HEK293 (cell line): ENCODE measurements at regions not wholly inside any gene's neighbourhood (a gene's known extent, or its start where the extent isn't known, plus 50 kb on each side); places are given as distances from the start of the nearest gene placed in this dataset.

Source experiments
- FEZF1 ChIP-seq: fragments of 450-650 bp; formaldehyde crosslinking; IDR thresholded peaks from 2 replicates; pipeline ENCODE4 v1.5.1; 2016; ENCODE audit warnings: missing biosample characterization, missing genetic modification characterization
- GLI2 ChIP-seq: fragments of 450-650 bp; formaldehyde crosslinking; IDR thresholded peaks from 2 replicates; pipeline ENCODE4; 2017; ENCODE audit warnings: missing biosample characterization, missing genetic modification characterization, low read depth, borderline replicate concordance
- KLF16 ChIP-seq: fragments of 450-650 bp; formaldehyde crosslinking; IDR thresholded peaks from 2 replicates; pipeline ENCODE4 v1.5.1; 2017; ENCODE audit warnings: missing biosample characterization, missing genetic modification characterization
- RBAK ChIP-seq: fragments of 450-650 bp; formaldehyde crosslinking; IDR thresholded peaks from 2 replicates; pipeline ENCODE4 v1.5.1; 2016; ENCODE audit warnings: missing biosample characterization, missing genetic modification characterization
- REPIN1 ChIP-seq: fragments of 450-650 bp; formaldehyde crosslinking; IDR thresholded peaks from 2 replicates; pipeline ENCODE4 v1.5.1; 2017; ENCODE audit warnings: missing biosample characterization, missing genetic modification characterization, low read depth
- YY1 ChIP-seq: fragments of 450-650 bp; formaldehyde crosslinking; IDR thresholded peaks from 2 replicates; pipeline ENCODE4 v1.5.1; 2018; ENCODE audit warnings: missing biosample characterization, missing genetic modification characterization
- ZNF133 ChIP-seq: fragments of 450-650 bp; formaldehyde crosslinking; IDR thresholded peaks from 2 replicates; pipeline ENCODE4 v1.5.1; 2016; ENCODE audit warnings: missing biosample characterization, missing genetic modification characterization
- ZNF623 ChIP-seq: fragments of 450-650 bp; formaldehyde crosslinking; IDR thresholded peaks from 2 replicates; pipeline ENCODE4 v1.5.1; 2016; ENCODE audit warnings: missing biosample characterization, missing genetic modification characterization
- ZNF747 ChIP-seq: fragments of 450-650 bp; formaldehyde crosslinking; IDR thresholded peaks from 2 replicates; pipeline ENCODE4 v1.5.1; 2016; ENCODE audit warnings: missing biosample characterization, missing genetic modification characterization
- ZNF768 ChIP-seq: fragments of 450-650 bp; formaldehyde crosslinking; IDR thresholded peaks from 2 replicates; pipeline ENCODE4 v1.5.1; 2018; ENCODE audit warnings: missing biosample characterization, mild to moderate bottlenecking, missing genetic modification characterization
- TF ChIP-seq, protein P1 (sequence below): fragments of 450-650 bp; IDR thresholded peaks from 2 replicates; pipeline ENCODE4 v1.5.1; 2018; ENCODE audit warnings: missing biosample characterization, mild to moderate bottlenecking, missing genetic modification characterization
- TF ChIP-seq, protein P2 (sequence below): fragments of 450-650 bp; formaldehyde crosslinking; IDR thresholded peaks from 2 replicates; pipeline ENCODE4 v1.5.1; 2016; ENCODE audit warnings: missing biosample characterization, missing genetic modification characterization, borderline replicate concordance
- TF ChIP-seq, protein P3 (sequence below): fragments of 450-650 bp; formaldehyde crosslinking; IDR thresholded peaks from 2 replicates; pipeline ENCODE4 v1.5.1; 2016; ENCODE audit warnings: missing biosample characterization, missing genetic modification characterization, low read depth
- TF ChIP-seq, protein P4 (sequence below): fragments of 450-650 bp; formaldehyde crosslinking; IDR thresholded peaks from 2 replicates; pipeline ENCODE4 v1.5.1; 2016; ENCODE audit warnings: missing biosample characterization, missing genetic modification characterization

DNA sequence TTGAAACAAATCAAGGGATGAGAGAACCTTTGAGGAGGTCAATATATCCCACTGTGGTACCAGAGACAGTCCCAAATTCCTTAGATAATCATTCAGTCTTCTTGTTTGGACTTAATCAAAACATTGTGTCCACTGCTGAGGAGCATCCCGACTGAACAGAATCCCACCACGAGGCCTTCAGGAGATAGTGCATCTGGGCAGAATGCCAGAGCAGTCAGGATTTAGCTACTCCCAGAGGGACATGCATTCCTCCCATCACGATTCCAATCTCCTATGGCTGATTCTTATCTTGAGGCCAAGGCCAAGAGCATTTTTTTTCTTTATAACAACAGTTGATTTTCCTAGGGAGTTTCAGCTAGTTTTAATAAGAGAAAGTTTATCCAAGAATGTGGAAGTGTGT lies 87.4 kb upstream of the COX10 start:
- TF ChIP-seq, protein P1, sequence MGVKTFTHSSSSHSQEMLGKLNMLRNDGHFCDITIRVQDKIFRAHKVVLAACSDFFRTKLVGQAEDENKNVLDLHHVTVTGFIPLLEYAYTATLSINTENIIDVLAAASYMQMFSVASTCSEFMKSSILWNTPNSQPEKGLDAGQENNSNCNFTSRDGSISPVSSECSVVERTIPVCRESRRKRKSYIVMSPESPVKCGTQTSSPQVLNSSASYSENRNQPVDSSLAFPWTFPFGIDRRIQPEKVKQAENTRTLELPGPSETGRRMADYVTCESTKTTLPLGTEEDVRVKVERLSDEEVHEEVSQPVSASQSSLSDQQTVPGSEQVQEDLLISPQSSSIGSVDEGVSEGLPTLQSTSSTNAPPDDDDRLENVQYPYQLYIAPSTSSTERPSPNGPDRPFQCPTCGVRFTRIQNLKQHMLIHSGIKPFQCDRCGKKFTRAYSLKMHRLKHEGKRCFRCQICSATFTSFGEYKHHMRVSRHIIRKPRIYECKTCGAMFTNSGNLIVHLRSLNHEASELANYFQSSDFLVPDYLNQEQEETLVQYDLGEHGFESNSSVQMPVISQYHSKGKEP (tag by site-specific recombination), result no peak
- TF ChIP-seq, protein P2, sequence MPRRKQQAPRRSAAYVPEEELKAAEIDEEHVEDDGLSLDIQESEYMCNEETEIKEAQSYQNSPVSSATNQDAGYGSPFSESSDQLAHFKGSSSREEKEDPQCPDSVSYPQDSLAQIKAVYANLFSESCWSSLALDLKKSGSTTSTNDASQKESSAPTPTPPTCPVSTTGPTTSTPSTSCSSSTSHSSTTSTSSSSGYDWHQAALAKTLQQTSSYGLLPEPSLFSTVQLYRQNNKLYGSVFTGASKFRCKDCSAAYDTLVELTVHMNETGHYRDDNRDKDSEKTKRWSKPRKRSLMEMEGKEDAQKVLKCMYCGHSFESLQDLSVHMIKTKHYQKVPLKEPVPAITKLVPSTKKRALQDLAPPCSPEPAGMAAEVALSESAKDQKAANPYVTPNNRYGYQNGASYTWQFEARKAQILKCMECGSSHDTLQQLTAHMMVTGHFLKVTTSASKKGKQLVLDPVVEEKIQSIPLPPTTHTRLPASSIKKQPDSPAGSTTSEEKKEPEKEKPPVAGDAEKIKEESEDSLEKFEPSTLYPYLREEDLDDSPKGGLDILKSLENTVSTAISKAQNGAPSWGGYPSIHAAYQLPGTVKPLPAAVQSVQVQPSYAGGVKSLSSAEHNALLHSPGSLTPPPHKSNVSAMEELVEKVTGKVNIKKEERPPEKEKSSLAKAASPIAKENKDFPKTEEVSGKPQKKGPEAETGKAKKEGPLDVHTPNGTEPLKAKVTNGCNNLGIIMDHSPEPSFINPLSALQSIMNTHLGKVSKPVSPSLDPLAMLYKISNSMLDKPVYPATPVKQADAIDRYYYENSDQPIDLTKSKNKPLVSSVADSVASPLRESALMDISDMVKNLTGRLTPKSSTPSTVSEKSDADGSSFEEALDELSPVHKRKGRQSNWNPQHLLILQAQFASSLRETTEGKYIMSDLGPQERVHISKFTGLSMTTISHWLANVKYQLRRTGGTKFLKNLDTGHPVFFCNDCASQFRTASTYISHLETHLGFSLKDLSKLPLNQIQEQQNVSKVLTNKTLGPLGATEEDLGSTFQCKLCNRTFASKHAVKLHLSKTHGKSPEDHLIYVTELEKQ (tag by site-specific recombination), result no peak
- TF ChIP-seq, protein P3, sequence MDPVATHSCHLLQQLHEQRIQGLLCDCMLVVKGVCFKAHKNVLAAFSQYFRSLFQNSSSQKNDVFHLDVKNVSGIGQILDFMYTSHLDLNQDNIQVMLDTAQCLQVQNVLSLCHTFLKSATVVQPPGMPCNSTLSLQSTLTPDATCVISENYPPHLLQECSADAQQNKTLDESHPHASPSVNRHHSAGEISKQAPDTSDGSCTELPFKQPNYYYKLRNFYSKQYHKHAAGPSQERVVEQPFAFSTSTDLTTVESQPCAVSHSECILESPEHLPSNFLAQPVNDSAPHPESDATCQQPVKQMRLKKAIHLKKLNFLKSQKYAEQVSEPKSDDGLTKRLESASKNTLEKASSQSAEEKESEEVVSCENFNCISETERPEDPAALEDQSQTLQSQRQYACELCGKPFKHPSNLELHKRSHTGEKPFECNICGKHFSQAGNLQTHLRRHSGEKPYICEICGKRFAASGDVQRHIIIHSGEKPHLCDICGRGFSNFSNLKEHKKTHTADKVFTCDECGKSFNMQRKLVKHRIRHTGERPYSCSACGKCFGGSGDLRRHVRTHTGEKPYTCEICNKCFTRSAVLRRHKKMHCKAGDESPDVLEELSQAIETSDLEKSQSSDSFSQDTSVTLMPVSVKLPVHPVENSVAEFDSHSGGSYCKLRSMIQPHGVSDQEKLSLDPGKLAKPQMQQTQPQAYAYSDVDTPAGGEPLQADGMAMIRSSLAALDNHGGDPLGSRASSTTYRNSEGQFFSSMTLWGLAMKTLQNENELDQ (tag by site-specific recombination), result no peak
- TF ChIP-seq GLI2 (tag by site-specific recombination) (no peak), ZNF747 (no peak), ZNF768 (tag by site-specific recombination) (no peak), FEZF1 (tag by site-specific recombination) (no peak), YY1 (tag by site-specific recombination) (no peak), RBAK (tag by site-specific recombination) (no peak), ZNF133 (tag by site-specific recombination) (no peak), REPIN1 (tag by site-specific recombination) (no peak), ZNF623 (tag by site-specific recombination) (no peak), KLF16 (no peak)
- TF ChIP-seq, protein P4, sequence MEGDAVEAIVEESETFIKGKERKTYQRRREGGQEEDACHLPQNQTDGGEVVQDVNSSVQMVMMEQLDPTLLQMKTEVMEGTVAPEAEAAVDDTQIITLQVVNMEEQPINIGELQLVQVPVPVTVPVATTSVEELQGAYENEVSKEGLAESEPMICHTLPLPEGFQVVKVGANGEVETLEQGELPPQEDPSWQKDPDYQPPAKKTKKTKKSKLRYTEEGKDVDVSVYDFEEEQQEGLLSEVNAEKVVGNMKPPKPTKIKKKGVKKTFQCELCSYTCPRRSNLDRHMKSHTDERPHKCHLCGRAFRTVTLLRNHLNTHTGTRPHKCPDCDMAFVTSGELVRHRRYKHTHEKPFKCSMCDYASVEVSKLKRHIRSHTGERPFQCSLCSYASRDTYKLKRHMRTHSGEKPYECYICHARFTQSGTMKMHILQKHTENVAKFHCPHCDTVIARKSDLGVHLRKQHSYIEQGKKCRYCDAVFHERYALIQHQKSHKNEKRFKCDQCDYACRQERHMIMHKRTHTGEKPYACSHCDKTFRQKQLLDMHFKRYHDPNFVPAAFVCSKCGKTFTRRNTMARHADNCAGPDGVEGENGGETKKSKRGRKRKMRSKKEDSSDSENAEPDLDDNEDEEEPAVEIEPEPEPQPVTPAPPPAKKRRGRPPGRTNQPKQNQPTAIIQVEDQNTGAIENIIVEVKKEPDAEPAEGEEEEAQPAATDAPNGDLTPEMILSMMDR (tag by site-specific recombination), result no peak
